IPS DF 6.9 (cell line): ENCODE measurements at regions not wholly inside any gene's neighbourhood (a gene's known extent, or its start where the extent isn't known, plus 50 kb on each side); places are given as distances from the start of the nearest gene placed in this dataset.

Experiments used
- DNase-seq: peaks from one replicate; pipeline ENCODE4 v3.0.0-alpha.2; 2013; ENCODE audit warnings: low read depth, low spot score
- H3K27ac ChIP-seq: one replicate; pipeline ENCODE4 v1.5.1; 2013; ENCODE audit warnings: low read length, control low read depth
- H3K27me3 ChIP-seq: 2 replicates; pipeline ENCODE4 v1.6.1; 2013; ENCODE audit warnings: mild to moderate bottlenecking, low read length; ENCODE audit not compliant: control insufficient read depth, insufficient read depth
- H3K36me3 ChIP-seq: 2 replicates; pipeline ENCODE4 v1.6.1; 2013; ENCODE audit warnings: low read length; ENCODE audit not compliant: control insufficient read depth, insufficient read depth
- H3K4me1 ChIP-seq: 2 replicates; pipeline ENCODE4 v1.6.1; 2013; ENCODE audit warnings: low read length; ENCODE audit not compliant: control insufficient read depth, insufficient read depth
- H3K4me3 ChIP-seq: 2 replicates; pipeline ENCODE4 v1.5.1; 2013; ENCODE audit warnings: mild to moderate bottlenecking, low read length
- H3K9me3 ChIP-seq: 2 replicates; pipeline ENCODE4 v1.6.1; 2013; ENCODE audit warnings: low read length, inconsistent platforms; ENCODE audit not compliant: control insufficient read depth, insufficient read depth
- WGBS: extraction: QIAGEN DNeasy Blood & Tissue Kit; methylation state at CpG from one replicate; pipeline ENCODE4 v1.1.7; 2013; ENCODE audit warnings: mixed read lengths, missing lambda C conversion rate; ENCODE audit not compliant: insufficient read length, insufficient coverage; 5-methylcytosine and 5-hydroxymethylcytosine counted together

DNA sequence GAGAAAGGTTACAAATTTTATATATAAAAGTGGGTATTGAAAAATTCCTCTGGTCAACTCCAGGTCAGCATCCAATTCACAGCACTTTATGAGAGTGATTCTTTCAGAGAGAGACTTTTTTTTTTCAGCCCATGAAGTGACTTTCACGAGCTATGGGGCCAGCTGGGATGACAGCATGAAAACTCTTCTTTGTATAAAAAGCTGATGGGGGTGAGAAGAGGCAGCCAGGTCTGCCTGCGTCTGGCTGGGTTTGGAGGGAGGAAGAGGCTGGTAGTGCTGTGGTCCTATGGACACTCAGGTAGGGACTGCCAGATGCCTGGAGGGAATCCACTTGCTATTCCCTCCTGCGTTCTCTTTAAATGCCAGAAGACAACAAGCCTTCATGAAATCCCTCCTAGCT lies 250.6 kb downstream of the UTP18 start:
- no peak overlapping the region for H3K27ac ChIP-seq

DNA sequence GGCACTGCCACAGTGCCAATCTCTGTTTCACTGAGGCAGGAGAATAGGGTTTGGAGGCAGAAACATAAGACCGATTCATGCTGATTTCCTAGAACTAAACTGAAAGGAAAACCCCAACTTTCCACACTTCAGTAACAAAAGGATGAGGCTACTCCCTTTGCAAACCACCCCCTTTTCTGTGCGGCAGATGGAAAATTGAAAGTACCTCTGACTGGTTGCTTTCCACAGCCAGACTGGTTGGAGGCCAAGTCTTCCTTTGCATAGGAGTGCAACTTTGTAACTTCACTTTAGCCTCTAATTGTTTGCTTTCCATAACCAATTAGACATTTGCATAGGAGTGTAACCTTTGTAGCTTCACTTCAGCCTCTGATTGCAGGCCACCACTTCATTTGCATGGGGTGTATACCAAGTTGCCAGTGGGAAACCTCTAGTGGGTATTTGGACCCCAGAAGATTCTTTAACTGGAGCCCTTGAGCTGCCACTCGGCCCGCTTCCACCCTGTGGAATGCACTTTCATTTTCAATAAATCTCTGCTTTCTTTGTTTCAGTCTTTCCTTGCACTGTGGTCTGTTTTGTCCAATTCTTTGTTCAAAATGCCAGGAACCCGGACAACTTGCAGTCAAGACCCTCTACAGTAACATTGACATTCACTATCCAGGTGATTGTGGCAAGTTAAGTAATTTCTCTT lies 252.0 kb downstream of the UTP18 start:
- Histone ChIP-seq H3K36me3 (no peaks in the 10 kb centered on the region), H3K4me3 (no peak overlapping the region), H3K4me1 (no peaks in the 10 kb centered on the region), H3K9me3 (no peaks in the 10 kb centered on the region), H3K27me3 (no peaks in the 10 kb centered on the region), H3K27ac (no peak overlapping the region)
- no peak for DNase-seq
- WGBS, result no CpG with 5 or more reads among the region's 5 CpGs

More for the DNA sequence above, 250.6 kb downstream of the UTP18 start:
- Histone ChIP-seq H3K4me3 (no peak overlapping the region), H3K9me3 (no peaks in the 10 kb centered on the region), H3K27me3 (no peaks in the 10 kb centered on the region), H3K4me1 (no peaks in the 10 kb centered on the region), H3K36me3 (no peaks in the 10 kb centered on the region)
- no CpG with 5 or more reads among the region's 3 CpGs for WGBS
- no peak for DNase-seq

DNA sequence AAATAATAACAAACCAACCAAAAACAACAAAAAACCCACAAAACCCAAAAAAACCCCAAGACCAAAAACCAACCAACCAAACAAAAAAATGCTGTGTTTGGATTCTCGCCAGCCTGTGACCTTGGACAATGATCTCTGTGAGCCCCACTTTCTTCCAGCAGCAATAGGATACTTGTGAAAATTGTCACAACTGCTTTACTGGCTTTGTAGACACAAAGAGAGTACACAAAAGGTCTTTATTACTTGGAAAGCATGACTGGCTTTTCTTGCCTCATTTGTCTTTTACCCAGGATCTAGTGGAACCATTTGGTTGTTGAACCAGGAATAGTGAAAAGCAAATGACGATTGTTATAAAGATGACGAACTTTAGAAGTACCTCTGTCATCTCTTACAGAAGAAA lies 256.6 kb downstream of the UTP18 start:
- DNase-seq, result no peak
- no CpG with 5 or more reads among the region's 3 CpGs for WGBS

DNA sequence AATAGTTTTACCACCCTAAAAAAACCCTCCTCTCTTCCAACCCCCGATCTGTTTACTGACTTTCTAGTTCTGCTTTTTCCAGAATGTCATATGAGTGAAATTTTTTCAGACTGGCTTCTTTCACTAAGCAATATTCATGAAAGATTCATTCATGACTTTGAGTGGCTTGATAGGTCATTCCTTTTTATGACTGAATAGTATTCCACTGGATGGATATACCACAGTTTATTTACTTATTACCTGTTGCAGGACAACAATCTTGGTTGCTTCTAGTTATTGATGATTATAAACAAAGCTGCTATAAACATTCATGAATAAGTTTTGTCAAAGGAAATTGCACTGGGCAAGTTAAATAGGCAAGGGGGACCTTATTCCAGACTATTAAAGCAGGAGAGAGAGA lies 264.2 kb downstream of the UTP18 start:
- WGBS, result no CpG with 5 or more reads among the region's 1 CpG
- DNase-seq, result no peak

More for the DNA sequence above, 256.6 kb downstream of the UTP18 start:
- Histone ChIP-seq H3K4me3 (no peak overlapping the region), H3K36me3 (no peaks in the 10 kb centered on the region), H3K4me1 (no peaks in the 10 kb centered on the region), H3K27ac (no peak overlapping the region), H3K27me3 (no peaks in the 10 kb centered on the region), H3K9me3 (no peaks in the 10 kb centered on the region)

DNA sequence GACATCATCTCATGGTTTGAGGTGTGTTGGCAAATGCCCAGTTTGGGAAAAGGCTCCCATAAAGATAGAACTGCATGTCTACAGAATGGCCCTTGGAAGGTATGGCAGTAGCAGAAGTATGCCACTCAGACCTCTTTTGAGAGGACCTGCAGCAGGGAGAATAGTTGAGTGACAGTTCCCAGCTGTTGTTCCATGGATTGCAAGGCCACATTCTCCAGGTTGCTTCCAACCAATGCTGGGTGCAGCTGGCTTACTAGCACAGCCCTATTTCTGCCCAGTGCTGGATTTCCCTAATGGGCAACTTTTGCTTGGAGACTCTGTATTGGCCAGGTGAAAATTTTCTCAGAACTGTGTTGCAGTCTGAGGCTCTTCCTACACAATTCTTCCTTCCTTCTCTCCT lies 266.2 kb downstream of the UTP18 start:
- no peaks in the 10 kb centered on the region for H3K27me3 ChIP-seq
- no peak overlapping the region for H3K4me3 ChIP-seq
- no peak for DNase-seq
- H3K9me3 ChIP-seq, result no peaks in the 10 kb centered on the region
- no peak overlapping the region for H3K27ac ChIP-seq
- no peaks in the 10 kb centered on the region; the same call in 1 of the 2 replicates for H3K4me1 ChIP-seq
- H3K36me3 ChIP-seq, result no peaks in the 10 kb centered on the region

More for the DNA sequence above, 264.2 kb downstream of the UTP18 start:
- Histone ChIP-seq H3K27ac (no peak overlapping the region), H3K4me3 (no peak overlapping the region), H3K4me1 (no peaks in the 10 kb centered on the region; the same call in 1 of the 2 replicates), H3K9me3 (no peaks in the 10 kb centered on the region), H3K27me3 (no peaks in the 10 kb centered on the region), H3K36me3 (no peaks in the 10 kb centered on the region)

DNA sequence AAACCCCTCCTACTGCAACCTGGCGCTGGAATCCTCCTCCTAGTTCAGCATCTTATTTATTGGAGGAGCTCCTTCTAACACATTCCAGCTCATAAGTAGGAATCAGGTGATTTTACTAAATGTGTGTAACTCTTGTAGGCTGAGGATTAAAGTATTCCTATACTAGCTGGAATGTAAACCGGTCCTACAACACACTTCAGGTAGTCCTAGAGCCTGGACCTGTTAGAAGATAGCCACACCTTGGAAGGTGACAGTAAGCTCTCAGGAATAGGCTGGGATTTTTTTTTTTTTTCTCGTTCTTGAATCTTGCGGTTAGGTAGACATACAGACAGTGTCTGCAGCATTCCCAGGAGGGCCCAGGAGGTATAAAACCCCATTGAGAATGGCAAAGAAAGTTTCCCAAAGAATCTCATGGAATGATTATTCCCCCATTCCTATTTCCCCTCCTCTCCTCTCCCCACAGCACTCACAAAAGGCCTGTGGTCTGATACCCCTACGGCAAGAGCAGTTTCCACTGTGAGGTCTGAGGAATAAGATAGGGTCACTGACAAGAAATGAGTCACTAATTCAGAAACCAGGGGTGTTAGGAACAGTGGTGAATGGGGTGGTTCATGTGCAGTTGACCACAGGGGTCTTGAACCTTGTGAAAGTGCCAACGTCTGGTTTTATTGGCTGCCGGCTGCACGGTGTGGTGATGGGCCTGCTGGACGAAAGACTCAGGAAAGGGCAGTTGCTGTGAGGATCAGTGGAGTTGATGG lies 267.1 kb downstream of the UTP18 start:
- Histone ChIP-seq H3K9me3 (no peaks in the 10 kb centered on the region), H3K4me3 (no peak overlapping the region), H3K36me3 (no peaks in the 10 kb centered on the region), H3K4me1 (no peaks in the 10 kb centered on the region; the same call in 1 of the 2 replicates), H3K27me3 (no peaks in the 10 kb centered on the region), H3K27ac (no peak overlapping the region)
- no peak for DNase-seq
- no CpG with 5 or more reads among the region's 9 CpGs for WGBS

DNA sequence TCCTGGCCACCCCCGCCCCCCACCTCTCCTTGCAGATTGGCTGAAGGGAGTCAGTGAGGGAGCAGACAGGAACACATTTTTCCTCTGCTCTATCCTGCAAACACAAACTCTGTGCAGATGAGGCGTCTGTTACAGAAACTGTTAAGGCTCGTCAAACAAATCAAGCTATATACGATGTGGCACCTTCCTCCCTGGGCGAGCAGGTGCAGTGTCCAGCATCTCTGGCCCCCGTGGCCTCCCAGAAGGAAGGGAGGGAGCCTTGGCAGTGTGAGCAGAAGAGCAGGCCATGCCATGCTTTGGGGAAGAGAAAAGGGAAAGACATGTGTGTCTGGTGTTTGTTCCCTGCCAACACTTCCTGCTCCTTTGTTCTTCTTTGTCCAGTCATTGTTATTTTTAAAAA lies 267.8 kb downstream of the UTP18 start:
- H3K9me3 ChIP-seq, result no peaks in the 10 kb centered on the region
- H3K27me3 ChIP-seq, result no peaks in the 10 kb centered on the region
- WGBS, result no CpG with 5 or more reads among the region's 6 CpGs
- H3K4me1 ChIP-seq, result no peaks in the 10 kb centered on the region; the same call in 1 of the 2 replicates
- no peak overlapping the region for H3K4me3 ChIP-seq
- no peaks in the 10 kb centered on the region for H3K36me3 ChIP-seq
- no peak overlapping the region for H3K27ac ChIP-seq
- DNase-seq, result no peak

DNA sequence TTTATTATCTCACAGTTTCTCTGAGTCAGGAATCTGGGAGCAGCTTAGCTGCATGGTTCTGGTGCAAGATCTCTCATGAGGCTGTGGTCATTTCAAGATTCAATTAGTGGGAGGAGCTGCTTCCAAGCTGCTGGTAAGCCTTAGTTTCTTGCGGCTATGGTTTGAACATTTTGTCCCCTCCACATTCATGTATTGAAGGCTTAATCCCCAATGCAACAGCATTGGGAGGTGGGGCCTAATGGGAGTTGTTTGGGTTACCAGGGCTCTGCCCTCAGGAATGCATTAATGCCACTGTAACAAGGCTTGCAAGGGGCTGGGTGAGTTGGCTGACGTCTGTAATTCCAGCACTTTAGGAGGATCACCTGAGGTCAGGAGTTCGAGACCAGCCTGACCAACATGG lies 272.9 kb downstream of the UTP18 start:
- Histone ChIP-seq H3K4me1 (no peaks in the 10 kb centered on the region; the same call in 1 of the 2 replicates), H3K36me3 (no peaks in the 10 kb centered on the region), H3K9me3 (no peaks in the 10 kb centered on the region), H3K27me3 (no peaks in the 10 kb centered on the region), H3K4me3 (no peak overlapping the region), H3K27ac (no peak overlapping the region)
- DNase-seq, result no peak
- WGBS, result no CpG with 5 or more reads among the region's 3 CpGs

DNA sequence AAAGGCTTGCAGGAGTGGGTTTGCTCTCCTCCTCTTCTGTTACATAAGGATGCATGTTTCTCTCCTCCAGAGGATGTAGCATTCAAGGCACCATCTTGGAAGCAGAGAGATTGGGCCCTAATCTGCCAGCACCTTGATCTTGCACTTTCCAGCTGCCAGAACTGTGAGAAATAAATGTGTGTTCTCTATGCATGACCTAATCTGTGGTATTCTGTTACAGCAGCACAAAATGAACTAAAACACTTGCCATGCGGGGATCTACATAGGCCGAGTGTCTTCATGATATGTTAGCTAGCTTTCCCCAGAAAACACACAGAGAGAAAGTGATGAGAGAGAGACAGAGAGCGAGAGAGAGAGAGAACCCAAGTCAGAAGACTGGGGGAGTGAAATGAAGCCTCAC lies 273.5 kb downstream of the UTP18 start:
- Histone ChIP-seq H3K36me3 (no peaks in the 10 kb centered on the region), H3K9me3 (no peaks in the 10 kb centered on the region), H3K4me1 (no peaks in the 10 kb centered on the region; the same call in 1 of the 2 replicates), H3K27ac (no peak overlapping the region), H3K4me3 (no peak overlapping the region), H3K27me3 (no peaks in the 10 kb centered on the region)
- WGBS, result no CpG with 5 or more reads among the region's 3 CpGs
- DNase-seq, result no peak

DNA sequence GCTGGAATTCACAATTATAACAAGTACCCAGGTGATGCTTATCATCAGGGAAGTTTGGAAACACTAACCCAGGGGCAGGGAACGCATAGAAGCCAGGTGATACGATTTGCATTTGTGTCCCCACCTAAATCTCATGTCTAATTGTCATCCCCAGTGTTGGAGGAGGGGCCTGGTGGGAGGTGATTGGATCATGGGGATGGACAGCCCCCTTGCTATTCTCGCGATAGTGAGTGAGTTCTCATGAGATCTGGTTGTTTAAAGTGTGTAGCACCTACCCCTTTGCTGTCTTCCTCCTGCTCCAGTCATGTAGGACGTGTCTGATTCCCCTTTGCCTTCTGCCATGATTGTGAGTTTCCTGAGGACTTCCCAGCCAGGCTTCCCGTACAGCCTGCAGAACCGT lies 276.3 kb downstream of the UTP18 start:
- H3K36me3 ChIP-seq, result no peaks in the 10 kb centered on the region
- no CpG with 5 or more reads among the region's 7 CpGs for WGBS
- H3K27me3 ChIP-seq, result no peaks in the 10 kb centered on the region
- H3K27ac ChIP-seq, result no peak overlapping the region
- DNase-seq, result no peak
- no peaks in the 10 kb centered on the region for H3K9me3 ChIP-seq
- no peaks in the 10 kb centered on the region; the same call in 1 of the 2 replicates for H3K4me1 ChIP-seq
- H3K4me3 ChIP-seq, result no peak overlapping the region
